A549 (cell line): ENCODE measurements at regions not wholly inside any gene's neighbourhood (a gene's known extent, or its start where the extent isn't known, plus 50 kb on each side); places are given as distances from the start of the nearest gene placed in this dataset.
A peak's percentile ranks its signal among the peaks of the same experiment; 100 is the strongest.
"Not testable (repeated sequence)": the region's sequence is repeated elsewhere in the genome, so short reads cannot be mapped to it uniquely, and the experiment has no call there.

Source experiments
- ATAC-seq, 2 experiments: fragments of 200-7000 bp in 1 of 2; fragments of >200 bp in 1 of 2; cut with Nextera tagmentation in 1 of 2; cut with Tn5 transposase in 1 of 2; 3 replicates each; pipeline versions ENCODE4 v1.8.0 to v1.9.1; 2018 to 2020; ENCODE audit warnings: mild to moderate bottlenecking in 1 of 2, moderate library complexity in 1 of 2
- CTCF ChIA-PET: fragments of 300-600 bp; sonication (Branson Sonifier 250); formaldehyde crosslinking; extraction: SDS; loops from one replicate; lab custom pipeline; 2021; ENCODE audit warnings: antibody characterized with exemption, inconsistent platforms; lab: Yijun Ruan, JAX
- POLR2A ChIA-PET: fragments of 350-600 bp; formaldehyde crosslinking; extraction: SDS; loops from one replicate; lab custom pipeline; 2021; ENCODE audit warnings: antibody characterized with exemption, inconsistent platforms; lab: Yijun Ruan, JAX
- DNase-seq, 2 experiments: peaks; one replicate each; pipeline versions ENCODE4 v3.0.0 to v3.0.0-alpha.2; 2011 to 2016; ENCODE audit warnings: low read depth in 1 of 2, low spot score in 1 of 2
- FAIRE-seq: peaks from 2 replicates; lab custom pipeline; 2011; peaks lifted over from hg19 to GRCh38; lab: Jason Lieb, UNC
- H3K27ac ChIP-seq, 2 experiments: fragments of >200 bp; sonication (Bioruptor Twin); formaldehyde crosslinking; 3 replicates each; pipeline ENCODE4 v1.5.1; 2016 to 2017
- H3K4me1 ChIP-seq: fragments of >200 bp; sonication (Bioruptor Twin); formaldehyde crosslinking; 3 replicates; pipeline ENCODE4 v1.6.1; 2016
- H3K4me2 ChIP-seq: fragments of >200 bp; sonication (Bioruptor Twin); formaldehyde crosslinking; 3 replicates; pipeline ENCODE4 v1.6.1; 2016
- H3K4me3 ChIP-seq: fragments of >200 bp; sonication (Bioruptor Twin); formaldehyde crosslinking; 3 replicates; pipeline ENCODE4 v1.5.1; 2016
- H3K9me3 ChIP-seq: fragments of >200 bp; sonication (Bioruptor Twin); formaldehyde crosslinking; 3 replicates; pipeline ENCODE4 v1.6.1; 2016
- BHLHE40 ChIP-seq: IDR thresholded peaks from 2 replicates; pipeline ENCODE4 v1.6.1; 2012; ENCODE audit warnings: low read depth, low read length, inconsistent platforms
- CEBPB ChIP-seq, 2 experiments: fragments of >200 bp in 1 of 2; sonication (Bioruptor Twin) in 1 of 2; formaldehyde crosslinking in 1 of 2; IDR thresholded peaks; 2 replicates each; pipeline ENCODE4 v1.6.1; 2012 to 2016
- CHD2 ChIP-seq: fragments of 150-350 bp; IDR thresholded peaks from 2 replicates; pipeline ENCODE4 v1.6.1; 2014; ENCODE audit warnings: low read length; ENCODE audit not compliant: partially characterized antibody
- CHD4 ChIP-seq: fragments of 200-600 bp; sonication (generic); IDR thresholded peaks from 2 replicates; pipeline ENCODE4 v1.6.1; 2016; ENCODE audit warnings: antibody characterized with exemption, mild to moderate bottlenecking, borderline replicate concordance
- EHMT2 ChIP-seq: fragments of 200-600 bp; sonication (generic); IDR thresholded peaks from 2 replicates; pipeline ENCODE4 v1.6.1; 2016; ENCODE audit warnings: antibody characterized with exemption, low read depth, mild to moderate bottlenecking, moderate library complexity
- EP300 ChIP-seq, 2 experiments: fragments of >200 bp; sonication (Bioruptor Twin); formaldehyde crosslinking; IDR thresholded peaks; 2 replicates in 1 of 2; 3 replicates in 1 of 2; pipeline ENCODE4 v1.6.1; 2016 to 2017
- FOSL2 ChIP-seq, 2 experiments: fragments of 450-650 bp in 1 of 2; fragments of >200 bp in 1 of 2; sonication (Bioruptor Twin) in 1 of 2; formaldehyde crosslinking; IDR thresholded peaks; 2 replicates each; pipeline versions ENCODE4 v1.5.0 to v1.6.1; 2016 to 2020; ENCODE audit warnings: mild to moderate bottlenecking in 1 of 2, moderate library complexity in 1 of 2
- FOXS1 ChIP-seq: fragments of 250-450 bp; sonication (Bioruptor Pico); IDR thresholded peaks from 2 replicates; pipeline ENCODE4 v1.5.0; 2020; ENCODE audit warnings: mild to moderate bottlenecking, moderate library complexity
- HEYL ChIP-seq: fragments of 250-450 bp; sonication (Bioruptor Pico); IDR thresholded peaks from 2 replicates; pipeline ENCODE4 v1.8.0; 2021; ENCODE audit warnings: mild to moderate bottlenecking, moderate library complexity
- HOXA7 ChIP-seq: fragments of 250-450 bp; sonication (Bioruptor Pico); IDR thresholded peaks from 2 replicates; pipeline ENCODE4 v1.5.0; 2020; ENCODE audit warnings: mild to moderate bottlenecking, moderate library complexity
- HOXB13 ChIP-seq: fragments of 250-450 bp; sonication (Bioruptor Pico); IDR thresholded peaks from 2 replicates; pipeline ENCODE4 v1.5.0; 2020; ENCODE audit warnings: low read depth, mild to moderate bottlenecking, moderate library complexity
- HOXB5 ChIP-seq: fragments of 250-450 bp; sonication (Bioruptor Pico); IDR thresholded peaks from 2 replicates; pipeline ENCODE4 v1.5.0; 2020; ENCODE audit warnings: mild to moderate bottlenecking, moderate library complexity
- JUN ChIP-seq, 2 experiments: fragments of >200 bp; sonication (Bioruptor Twin); formaldehyde crosslinking; IDR thresholded peaks; 2 replicates in 1 of 2; 3 replicates in 1 of 2; pipeline ENCODE4 v1.6.1; 2016 to 2017
- JUNB ChIP-seq: fragments of >200 bp; sonication (Bioruptor Twin); formaldehyde crosslinking; IDR thresholded peaks from 2 replicates; pipeline ENCODE4 v1.6.1; 2016
- KDM1A ChIP-seq: fragments of 200-600 bp; sonication (generic); IDR thresholded peaks from 2 replicates; pipeline ENCODE4 v1.6.1; 2016; ENCODE audit warnings: low read depth, mild to moderate bottlenecking
- MAZ ChIP-seq: fragments of 150-350 bp; IDR thresholded peaks from 2 replicates; pipeline ENCODE4 v1.6.1; 2014; ENCODE audit warnings: antibody characterized with exemption, low read depth, low read length, borderline replicate concordance
- MYC ChIP-seq: IDR thresholded peaks from 2 replicates; pipeline ENCODE4 v1.6.1; 2012; ENCODE audit warnings: mild to moderate bottlenecking, inconsistent platforms, low read length, improper control_type of control experiment, borderline replicate concordance
- PHF8 ChIP-seq: fragments of 200-600 bp; sonication (generic); IDR thresholded peaks from 2 replicates; pipeline ENCODE4 v1.6.1; 2016; ENCODE audit warnings: low read depth, mild to moderate bottlenecking, antibody characterized with exemption, moderate library complexity, borderline replicate concordance
- RFX5 ChIP-seq: fragments of 450-650 bp; IDR thresholded peaks from 2 replicates; pipeline ENCODE4 v1.7.1; 2014; ENCODE audit warnings: antibody characterized with exemption, mild to moderate bottlenecking, moderate library complexity
- RNF2 ChIP-seq: fragments of 200-600 bp; sonication (generic); IDR thresholded peaks from 2 replicates; pipeline ENCODE4 v1.6.1; 2016; ENCODE audit warnings: low read depth, mild to moderate bottlenecking, antibody characterized with exemption, moderate library complexity, borderline replicate concordance
- TP53 ChIP-seq: fragments of 250-450 bp; sonication (Bioruptor Pico); IDR thresholded peaks from 2 replicates; pipeline ENCODE4 v1.5.0; 2021; ENCODE audit warnings: mild to moderate bottlenecking, moderate library complexity
- ZC3H11A ChIP-seq: fragments of 450-650 bp; IDR thresholded peaks from 2 replicates; pipeline ENCODE4 v1.6.1; 2014; ENCODE audit warnings: antibody characterized with exemption, mild to moderate bottlenecking
- ZNF302 ChIP-seq: fragments of 250-450 bp; sonication (Bioruptor Pico); IDR thresholded peaks from 2 replicates; pipeline ENCODE4 v1.9.0; 2021; ENCODE audit warnings: inconsistent platforms, mild to moderate bottlenecking, moderate library complexity
- WGBS: methylation state at CpG from one replicate; pipeline ENCODE4 v1.1.6; 2017; ENCODE audit errors: missing lambda C conversion rate; 5-methylcytosine and 5-hydroxymethylcytosine counted together
- TF ChIP-seq, protein P1 (sequence below): fragments of 150-350 bp; IDR thresholded peaks from 2 replicates; pipeline ENCODE4 v1.6.1; 2014; ENCODE audit warnings: low read depth, mild to moderate bottlenecking, low read length
- TF ChIP-seq, protein P2 (sequence below): IDR thresholded peaks from 2 replicates; pipeline ENCODE4 v1.6.1; 2012
- TF ChIP-seq, protein P3 (sequence below): fragments of >200 bp; sonication (Bioruptor Twin); formaldehyde crosslinking; IDR thresholded peaks from 3 replicates; pipeline ENCODE4 v1.5.1; 2016
- TF ChIP-seq, protein P4 (sequence below): fragments of >200 bp; sonication (Bioruptor Twin); formaldehyde crosslinking; IDR thresholded peaks from 3 replicates; pipeline ENCODE4 v1.6.1; 2016
- TF ChIP-seq, protein P5 (sequence below): fragments of 200-600 bp; sonication (generic); IDR thresholded peaks from 2 replicates; pipeline ENCODE4 v1.6.1; 2016; ENCODE audit warnings: antibody characterized with exemption, mild to moderate bottlenecking, moderate library complexity

DNA sequence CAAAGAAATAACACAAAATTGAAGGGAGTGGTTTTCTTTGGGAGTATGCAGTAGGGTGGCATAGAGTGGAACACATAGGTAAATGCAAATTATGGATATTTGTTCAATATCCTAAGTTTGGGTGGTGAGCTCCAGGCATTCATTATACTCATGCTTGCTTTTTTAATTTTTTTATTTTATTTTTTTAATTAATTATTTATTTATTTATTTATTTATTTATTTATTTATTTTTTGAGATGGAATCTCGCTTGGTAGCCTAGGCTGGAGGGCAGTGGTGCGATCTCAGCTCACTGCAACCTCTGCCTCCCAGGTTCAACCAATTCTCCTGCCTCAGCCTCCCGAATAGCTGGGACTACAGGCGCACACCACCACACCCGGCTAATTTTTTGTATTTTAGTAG lies 355.5 kb upstream of the PLD5 start:
- H3K9me3 ChIP-seq, H3K4me2 ChIP-seq, ATAC-seq, FAIRE-seq, H3K27ac ChIP-seq, POLR2A ChIA-PET, CTCF ChIA-PET, H3K4me3 ChIP-seq, DNase-seq: not testable (repeated sequence)
- peak; percentile 36; the same call in 1 of the 2 replicates for TF ChIP-seq ZC3H11A
- peaks cover 35% of the 10 kb centered on the region for H3K4me1 ChIP-seq
- 83% methylated on average over 5 of the region's 5 CpGs for WGBS

DNA sequence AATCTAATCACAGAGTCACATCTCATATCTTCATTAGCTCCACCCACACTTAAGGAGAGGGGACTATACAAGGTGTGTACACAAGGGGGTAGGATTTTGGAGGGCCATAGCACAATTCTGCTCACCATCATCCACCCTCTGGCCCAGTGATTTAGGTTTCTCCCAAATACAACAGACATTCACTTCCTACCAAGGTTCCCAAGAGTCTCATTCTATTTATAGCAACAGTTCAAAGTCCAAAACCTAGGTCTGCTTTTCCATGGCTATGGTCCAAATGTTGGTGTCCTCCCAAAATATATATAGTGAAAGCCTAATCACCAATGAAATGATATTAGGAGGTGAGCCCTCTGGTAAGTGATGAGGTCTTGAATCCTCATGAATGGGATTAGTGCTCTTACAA lies 353.2 kb upstream of the PLD5 start:
- DNase-seq (no peak), ATAC-seq (no peak), FAIRE-seq (no peak)
- POLR2A ChIA-PET = no interaction called here
- H3K4me2 ChIP-seq = peak overlapping the region; percentile 26
- TF ChIP-seq HOXA7 (no peak), ZNF302 (no peak), RNF2 (no peak), HEYL (CRISPR knock-in tag) (no peak), MYC (no peak), EHMT2 (no peak), RFX5 (no peak), FOXS1 (CRISPR knock-in tag) (no peak), BHLHE40 (no peak), TP53 (CRISPR knock-in tag) (no peak)
- TF ChIP-seq, protein P1, sequence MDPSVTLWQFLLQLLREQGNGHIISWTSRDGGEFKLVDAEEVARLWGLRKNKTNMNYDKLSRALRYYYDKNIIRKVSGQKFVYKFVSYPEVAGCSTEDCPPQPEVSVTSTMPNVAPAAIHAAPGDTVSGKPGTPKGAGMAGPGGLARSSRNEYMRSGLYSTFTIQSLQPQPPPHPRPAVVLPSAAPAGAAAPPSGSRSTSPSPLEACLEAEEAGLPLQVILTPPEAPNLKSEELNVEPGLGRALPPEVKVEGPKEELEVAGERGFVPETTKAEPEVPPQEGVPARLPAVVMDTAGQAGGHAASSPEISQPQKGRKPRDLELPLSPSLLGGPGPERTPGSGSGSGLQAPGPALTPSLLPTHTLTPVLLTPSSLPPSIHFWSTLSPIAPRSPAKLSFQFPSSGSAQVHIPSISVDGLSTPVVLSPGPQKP = no peak
- TF ChIP-seq, protein P2, sequence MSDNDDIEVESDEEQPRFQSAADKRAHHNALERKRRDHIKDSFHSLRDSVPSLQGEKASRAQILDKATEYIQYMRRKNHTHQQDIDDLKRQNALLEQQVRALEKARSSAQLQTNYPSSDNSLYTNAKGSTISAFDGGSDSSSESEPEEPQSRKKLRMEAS = no peak
- peaks cover 43% of the 10 kb centered on the region for H3K4me1 ChIP-seq
- no peak overlapping the region for H3K4me3 ChIP-seq
- CTCF ChIA-PET = no interaction called here
- no peaks in the 10 kb centered on the region for H3K9me3 ChIP-seq
- H3K27ac ChIP-seq = peak overlapping the region in 1 of 2 experiments; percentile 33; a peak in 1 of 6 replicates

DNA sequence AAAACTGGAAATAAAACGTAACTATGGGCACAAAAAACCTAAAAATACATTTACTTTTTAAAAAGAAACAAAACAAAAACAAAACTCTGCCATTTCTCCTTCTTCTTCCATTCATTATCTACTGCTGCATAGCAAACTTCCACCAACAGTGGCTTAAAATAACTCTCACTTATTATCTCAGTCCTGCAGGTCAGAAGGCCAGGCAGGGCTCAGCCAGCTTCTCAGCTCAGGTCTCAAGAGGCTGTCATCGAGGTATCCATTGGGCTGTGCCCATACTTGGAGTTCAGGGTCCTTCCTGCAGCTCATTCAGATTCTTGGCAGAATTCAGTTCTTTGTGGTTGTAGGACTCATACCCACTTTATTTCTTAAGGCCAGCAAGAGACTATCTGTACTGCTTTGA lies 352.7 kb upstream of the PLD5 start:
- ChIA-PET CTCF (no interaction called here), POLR2A (no interaction called here)
- Histone ChIP-seq H3K9me3 (no peaks in the 10 kb centered on the region), H3K4me2 (no peak overlapping the region; the same call in 2 of the 3 replicates), H3K4me3 (no peak overlapping the region), H3K27ac (peak overlapping the region in 1 of 2 experiments; percentile 33; a peak in 2 of 6 replicates), H3K4me1 (peaks cover 43% of the 10 kb centered on the region)
- no peak for ATAC-seq
- no peak for DNase-seq
- no peak for FAIRE-seq
- 24% methylated on average over 2 of the region's 2 CpGs for WGBS
- TF ChIP-seq TP53 (CRISPR knock-in tag) (no peak), HOXA7 (no peak), FOSL2 (IDR thresholded peaks at IDR 0.05) (no peak), FOSL2 (CRISPR knock-in tag; IDR thresholded peaks at IDR 0.05) (no peak), CHD2 (no peak), JUNB (no peak), CHD4 (no peak), EP300 (IDR thresholded peaks at IDR 0.05) (no peak), HOXB13 (CRISPR knock-in tag) (no peak), CEBPB (IDR thresholded peaks at IDR 0.05) (no peak), KDM1A (no peak), JUN (IDR thresholded peaks at IDR 0.05) (no peak), HOXB5 (CRISPR knock-in tag) (no peak), PHF8 (no peak), MAZ (no peak)
- TF ChIP-seq, protein P3, sequence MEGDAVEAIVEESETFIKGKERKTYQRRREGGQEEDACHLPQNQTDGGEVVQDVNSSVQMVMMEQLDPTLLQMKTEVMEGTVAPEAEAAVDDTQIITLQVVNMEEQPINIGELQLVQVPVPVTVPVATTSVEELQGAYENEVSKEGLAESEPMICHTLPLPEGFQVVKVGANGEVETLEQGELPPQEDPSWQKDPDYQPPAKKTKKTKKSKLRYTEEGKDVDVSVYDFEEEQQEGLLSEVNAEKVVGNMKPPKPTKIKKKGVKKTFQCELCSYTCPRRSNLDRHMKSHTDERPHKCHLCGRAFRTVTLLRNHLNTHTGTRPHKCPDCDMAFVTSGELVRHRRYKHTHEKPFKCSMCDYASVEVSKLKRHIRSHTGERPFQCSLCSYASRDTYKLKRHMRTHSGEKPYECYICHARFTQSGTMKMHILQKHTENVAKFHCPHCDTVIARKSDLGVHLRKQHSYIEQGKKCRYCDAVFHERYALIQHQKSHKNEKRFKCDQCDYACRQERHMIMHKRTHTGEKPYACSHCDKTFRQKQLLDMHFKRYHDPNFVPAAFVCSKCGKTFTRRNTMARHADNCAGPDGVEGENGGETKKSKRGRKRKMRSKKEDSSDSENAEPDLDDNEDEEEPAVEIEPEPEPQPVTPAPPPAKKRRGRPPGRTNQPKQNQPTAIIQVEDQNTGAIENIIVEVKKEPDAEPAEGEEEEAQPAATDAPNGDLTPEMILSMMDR = no peak
- TF ChIP-seq, protein P4, sequence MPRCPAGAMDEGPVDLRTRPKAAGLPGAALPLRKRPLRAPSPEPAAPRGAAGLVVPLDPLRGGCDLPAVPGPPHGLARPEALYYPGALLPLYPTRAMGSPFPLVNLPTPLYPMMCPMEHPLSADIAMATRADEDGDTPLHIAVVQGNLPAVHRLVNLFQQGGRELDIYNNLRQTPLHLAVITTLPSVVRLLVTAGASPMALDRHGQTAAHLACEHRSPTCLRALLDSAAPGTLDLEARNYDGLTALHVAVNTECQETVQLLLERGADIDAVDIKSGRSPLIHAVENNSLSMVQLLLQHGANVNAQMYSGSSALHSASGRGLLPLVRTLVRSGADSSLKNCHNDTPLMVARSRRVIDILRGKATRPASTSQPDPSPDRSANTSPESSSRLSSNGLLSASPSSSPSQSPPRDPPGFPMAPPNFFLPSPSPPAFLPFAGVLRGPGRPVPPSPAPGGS = no peak
- TF ChIP-seq, protein P5, sequence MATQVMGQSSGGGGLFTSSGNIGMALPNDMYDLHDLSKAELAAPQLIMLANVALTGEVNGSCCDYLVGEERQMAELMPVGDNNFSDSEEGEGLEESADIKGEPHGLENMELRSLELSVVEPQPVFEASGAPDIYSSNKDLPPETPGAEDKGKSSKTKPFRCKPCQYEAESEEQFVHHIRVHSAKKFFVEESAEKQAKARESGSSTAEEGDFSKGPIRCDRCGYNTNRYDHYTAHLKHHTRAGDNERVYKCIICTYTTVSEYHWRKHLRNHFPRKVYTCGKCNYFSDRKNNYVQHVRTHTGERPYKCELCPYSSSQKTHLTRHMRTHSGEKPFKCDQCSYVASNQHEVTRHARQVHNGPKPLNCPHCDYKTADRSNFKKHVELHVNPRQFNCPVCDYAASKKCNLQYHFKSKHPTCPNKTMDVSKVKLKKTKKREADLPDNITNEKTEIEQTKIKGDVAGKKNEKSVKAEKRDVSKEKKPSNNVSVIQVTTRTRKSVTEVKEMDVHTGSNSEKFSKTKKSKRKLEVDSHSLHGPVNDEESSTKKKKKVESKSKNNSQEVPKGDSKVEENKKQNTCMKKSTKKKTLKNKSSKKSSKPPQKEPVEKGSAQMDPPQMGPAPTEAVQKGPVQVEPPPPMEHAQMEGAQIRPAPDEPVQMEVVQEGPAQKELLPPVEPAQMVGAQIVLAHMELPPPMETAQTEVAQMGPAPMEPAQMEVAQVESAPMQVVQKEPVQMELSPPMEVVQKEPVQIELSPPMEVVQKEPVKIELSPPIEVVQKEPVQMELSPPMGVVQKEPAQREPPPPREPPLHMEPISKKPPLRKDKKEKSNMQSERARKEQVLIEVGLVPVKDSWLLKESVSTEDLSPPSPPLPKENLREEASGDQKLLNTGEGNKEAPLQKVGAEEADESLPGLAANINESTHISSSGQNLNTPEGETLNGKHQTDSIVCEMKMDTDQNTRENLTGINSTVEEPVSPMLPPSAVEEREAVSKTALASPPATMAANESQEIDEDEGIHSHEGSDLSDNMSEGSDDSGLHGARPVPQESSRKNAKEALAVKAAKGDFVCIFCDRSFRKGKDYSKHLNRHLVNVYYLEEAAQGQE = no peak
